Activated CD4-positive, alpha-beta T cell treated with anti-CD3 and anti-CD28 coated beads for 48 hours (primary cell): ENCODE measurements at regions not wholly inside any gene's neighbourhood (a gene's known extent, or its start where the extent isn't known, plus 50 kb on each side); places are given as distances from the start of the nearest gene placed in this dataset.

Experiments
- DNase-seq: peaks from one replicate; pipeline ENCODE4 v3.0.0-alpha.2; 2020

- no peak for DNase-seq
These were observed 64.1 kb downstream of the NCOR2 start for GRCh38 chr12:124503305-124503704.

- no peak for DNase-seq
These were observed 65.0 kb downstream of the NCOR2 start for GRCh38 chr12:124502379-124502778.

- DNase-seq = no peak
These were observed 65.6 kb downstream of the NCOR2 start for GRCh38 chr12:124501827-124502226.

GRCh38 chr12:124501112-124501561 is 66.3 kb downstream of the NCOR2 start:
- no peak for DNase-seq

- no peak for DNase-seq
These were observed 67.5 kb downstream of the NCOR2 start for GRCh38 chr12:124499898-124500244.

GRCh38 chr12:124499190-124499753 is 68.1 kb downstream of the NCOR2 start:
- no peak for DNase-seq

GRCh38 chr12:124498275-124499189 is 68.9 kb downstream of the NCOR2 start:
- no peak for DNase-seq

- DNase-seq = no peak
These were observed 69.8 kb downstream of the NCOR2 start for GRCh38 chr12:124497658-124498057.

GRCh38 chr12:124497039-124497438 is 70.4 kb downstream of the NCOR2 start:
- no peak for DNase-seq

- peak; percentile 47 for DNase-seq
These were observed 70.8 kb downstream of the NCOR2 start for GRCh38 chr12:124496584-124496983.

- DNase-seq = no peak
These were observed 72.0 kb downstream of the NCOR2 start for GRCh38 chr12:124495194-124495983.

GRCh38 chr12:124494751-124495129 is 72.7 kb downstream of the NCOR2 start:
- no peak for DNase-seq

- peak; percentile 81 for DNase-seq
These were observed 73.3 kb downstream of the NCOR2 start for GRCh38 chr12:124493809-124494750.

GRCh38 chr12:124492879-124493808 is 74.3 kb downstream of the NCOR2 start:
- DNase-seq = no peak

GRCh38 chr12:124491856-124492420 is 75.5 kb downstream of the NCOR2 start:
- DNase-seq = no peak

- DNase-seq = no peak
These were observed 76.1 kb downstream of the NCOR2 start for GRCh38 chr12:124491310-124491709.

GRCh38 chr12:124490584-124491305 is 76.7 kb downstream of the NCOR2 start:
- DNase-seq = no peak

- DNase-seq = no peak
These were observed 77.4 kb downstream of the NCOR2 start for GRCh38 chr12:124489915-124490583.

- no peak for DNase-seq
These were observed 78.2 kb downstream of the NCOR2 start for GRCh38 chr12:124489220-124489619.

- no peak for DNase-seq
These were observed 78.9 kb downstream of the NCOR2 start for GRCh38 chr12:124488520-124488919.
